Activated CD8-positive, alpha-beta T cell treated with anti-CD3 and anti-CD28 coated beads, Interleukin-2, amount 10 ng/mL, durations not matched to agents 7 days and 5 days (primary cell): ENCODE measurements at regions not wholly inside any gene's neighbourhood (a gene's known extent, or its start where the extent isn't known, plus 50 kb on each side); places are given as distances from the start of the nearest gene placed in this dataset.

Experiments
- ATAC-seq: fragments of 150-1000 bp; cut with Tn5 transposase; one replicate; pipeline ENCODE4 v1.10.0; 2021; ENCODE audit warnings: moderate library complexity
- CTCF ChIA-PET: fragments of 350-600 bp; sonication (Branson Sonifier 250); formaldehyde crosslinking; loops from one replicate; lab custom pipeline; 2021; ENCODE audit warnings: antibody characterized with exemption; lab: Charles Lee
- POLR2A ChIA-PET: fragments of 350-600 bp; sonication (Branson Sonifier 250); formaldehyde crosslinking; loops from one replicate; lab custom pipeline; 2021; ENCODE audit warnings: antibody characterized with exemption; lab: Charles Lee
- DNase-seq: peaks from one replicate; pipeline ENCODE4 v3.0.0-alpha.2; 2020
- H3K27ac Mint-ChIP-seq: one replicate; pipeline ENCODE4 v1.8.0; 2021; ENCODE audit warnings: mild to moderate bottlenecking, mixed read lengths
- H3K27me3 Mint-ChIP-seq: one replicate; pipeline ENCODE4 v1.8.0; 2021; ENCODE audit warnings: low read depth, mixed read lengths
- H3K36me3 Mint-ChIP-seq: one replicate; pipeline ENCODE4 v1.8.0; 2021; ENCODE audit warnings: low read depth, mixed read lengths
- H3K4me1 Mint-ChIP-seq: one replicate; pipeline ENCODE4 v1.8.0; 2021; ENCODE audit warnings: low read depth, mixed read lengths
- H3K4me3 Mint-ChIP-seq: one replicate; pipeline ENCODE4 v1.8.0; 2021; ENCODE audit warnings: mild to moderate bottlenecking, mixed read lengths
- H3K9me3 Mint-ChIP-seq: one replicate; pipeline ENCODE4 v1.8.0; 2022; ENCODE audit warnings: mixed read lengths; ENCODE audit not compliant: insufficient read depth

DNA sequence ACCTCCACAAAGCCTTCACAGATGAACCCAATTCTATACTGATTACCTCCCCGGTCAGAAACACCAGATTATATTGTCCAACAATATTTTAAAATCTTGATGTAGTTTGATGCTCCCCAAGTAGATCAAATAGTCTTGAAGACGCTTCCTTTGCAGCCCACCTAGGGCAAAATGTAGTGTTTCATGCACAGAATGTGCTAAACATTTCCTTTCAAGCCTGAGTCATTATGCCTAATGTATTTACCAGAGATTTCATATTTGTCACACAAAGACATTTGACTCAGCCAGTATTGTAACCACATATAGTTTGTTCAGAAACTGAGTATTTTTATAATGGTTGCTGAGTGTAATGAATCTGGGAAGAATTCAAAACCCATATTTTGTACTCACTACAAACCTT, 1396.8 kb downstream of the LRRC4C start:
- no peak for ATAC-seq

DNA sequence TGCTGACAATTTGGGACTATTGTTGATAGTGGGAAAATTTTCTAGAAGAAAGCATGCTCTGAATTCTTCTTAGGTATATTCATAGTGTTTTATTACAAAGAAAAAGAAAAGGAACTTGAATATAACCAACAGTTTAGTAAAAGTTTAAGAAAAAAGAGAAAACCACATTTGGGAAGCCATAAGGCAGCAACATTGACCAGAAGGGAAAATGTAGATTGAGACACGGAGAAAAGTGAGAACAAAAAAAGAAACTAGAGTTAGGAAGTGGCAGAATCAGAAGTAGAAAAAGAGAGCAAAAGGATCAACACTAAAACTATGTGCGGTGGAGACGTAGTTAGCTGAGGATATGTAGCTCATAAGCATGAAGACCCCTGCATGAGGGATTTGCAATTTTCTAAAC, 1398.2 kb downstream of the LRRC4C start:
- no peak for DNase-seq
- Mint-ChIP-seq H3K9me3 (peaks cover 20% of the 10 kb centered on the region), H3K27ac (no peak overlapping the region), H3K27me3 (no peaks in the 10 kb centered on the region), H3K36me3 (no peaks in the 10 kb centered on the region), H3K4me3 (no peak overlapping the region), H3K4me1 (no peaks in the 10 kb centered on the region)
- CTCF ChIA-PET, result no interaction called here
- no peak for ATAC-seq
- POLR2A ChIA-PET, result interaction anchor here (0.6 kb wide), 1 partner anchor 259 kb away, joined by 3 read pairs; no protein-coding TSS in a partner anchor

More for the DNA sequence above, 1396.8 kb downstream of the LRRC4C start:
- POLR2A ChIA-PET, result no interaction called here
- no peaks in the 10 kb centered on the region for H3K27me3 Mint-ChIP-seq
- H3K27ac Mint-ChIP-seq, result no peak overlapping the region
- DNase-seq, result no peak
- H3K9me3 Mint-ChIP-seq, result peaks cover 22% of the 10 kb centered on the region
- no peaks in the 10 kb centered on the region for H3K4me1 Mint-ChIP-seq
- H3K4me3 Mint-ChIP-seq, result no peak overlapping the region
- no peaks in the 10 kb centered on the region for H3K36me3 Mint-ChIP-seq
- CTCF ChIA-PET, result no interaction called here

DNA sequence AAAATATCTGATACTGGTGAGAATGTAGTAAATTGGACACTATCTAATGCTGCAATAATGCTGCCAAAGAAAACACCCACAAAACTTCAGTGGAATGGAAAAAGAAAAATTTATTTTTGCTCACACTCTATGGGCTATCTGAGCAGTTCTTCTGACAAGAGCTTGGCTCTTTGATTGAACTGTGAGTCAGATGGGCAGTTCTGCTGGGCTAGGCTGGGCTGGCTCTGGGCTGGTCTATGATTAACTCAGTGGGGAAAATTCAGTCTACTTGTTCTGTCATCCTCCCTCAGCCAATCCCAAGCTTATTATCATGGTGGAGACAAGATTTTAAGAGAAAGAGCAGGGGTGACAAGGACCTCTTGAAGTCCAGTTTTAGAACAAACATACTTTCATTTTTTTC, 1404.8 kb downstream of the LRRC4C start:
- Mint-ChIP-seq H3K4me3 (no peak overlapping the region), H3K4me1 (no peaks in the 10 kb centered on the region), H3K27me3 (no peaks in the 10 kb centered on the region), H3K27ac (no peak overlapping the region), H3K9me3 (peaks cover 5% of the 10 kb centered on the region), H3K36me3 (no peaks in the 10 kb centered on the region)
- ChIA-PET CTCF (no interaction called here), POLR2A (interaction anchor here (0.6 kb wide), 1 partner anchor 9 kb away, joined by 3 read pairs; no protein-coding TSS in a partner anchor)
- no peak for DNase-seq
- no peak for ATAC-seq

DNA sequence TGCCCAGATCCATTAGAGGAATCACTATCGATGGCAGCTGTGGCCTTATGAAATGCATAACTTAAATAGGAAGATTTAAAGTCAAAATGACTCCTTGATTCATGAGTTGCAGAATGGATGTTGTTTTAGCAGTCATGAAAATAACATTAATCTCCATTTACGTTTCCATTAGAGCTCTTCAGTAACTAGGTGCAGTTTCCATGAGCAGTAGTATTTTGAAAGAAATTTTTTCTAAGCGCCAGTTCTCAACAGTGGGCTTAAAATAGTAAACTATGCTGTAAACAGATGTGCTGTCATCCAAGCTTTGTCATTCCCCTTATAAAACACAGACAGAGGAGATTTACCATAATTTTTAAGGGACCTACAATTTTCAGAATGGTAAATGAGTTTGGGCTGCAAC, 1414.1 kb downstream of the LRRC4C start:
- H3K4me3 Mint-ChIP-seq, result no peak overlapping the region
- H3K27me3 Mint-ChIP-seq, result no peaks in the 10 kb centered on the region
- ATAC-seq (no peak), DNase-seq (no peak)
- no peaks in the 10 kb centered on the region for H3K4me1 Mint-ChIP-seq
- CTCF ChIA-PET, result no interaction called here
- no peaks in the 10 kb centered on the region for H3K36me3 Mint-ChIP-seq
- POLR2A ChIA-PET, result interaction anchor here (0.8 kb wide), 1 partner anchor 9 kb away, joined by 3 read pairs; no protein-coding TSS in a partner anchor
- H3K9me3 Mint-ChIP-seq, result peaks cover 22% of the 10 kb centered on the region
- no peak overlapping the region for H3K27ac Mint-ChIP-seq

DNA sequence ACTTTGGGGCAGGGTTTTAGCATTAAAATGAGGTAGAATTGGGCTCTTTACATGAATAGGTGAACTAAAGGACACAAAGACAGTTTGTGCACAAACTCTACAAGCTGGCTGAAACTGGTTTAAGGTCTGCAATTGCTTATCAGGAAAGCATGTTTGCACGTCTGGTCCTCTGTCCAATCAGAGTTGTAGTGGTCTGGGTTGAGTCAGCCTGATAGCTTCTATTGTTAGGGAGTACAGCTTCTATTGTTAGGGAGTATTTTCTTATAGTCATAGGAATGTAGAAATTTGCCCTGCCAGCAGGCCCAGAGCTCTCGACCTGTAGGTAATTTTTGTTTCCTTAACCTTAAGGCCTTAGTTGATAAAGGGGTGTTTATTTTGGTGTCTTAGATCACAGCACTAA, 1422.4 kb downstream of the LRRC4C start:
- Mint-ChIP-seq H3K9me3 (peaks cover 39% of the 10 kb centered on the region), H3K4me3 (no peak overlapping the region), H3K4me1 (no peaks in the 10 kb centered on the region), H3K36me3 (no peaks in the 10 kb centered on the region), H3K27me3 (no peaks in the 10 kb centered on the region), H3K27ac (no peak overlapping the region)
- no peak for ATAC-seq
- DNase-seq, result no peak
- POLR2A ChIA-PET, result no interaction called here
- CTCF ChIA-PET, result no interaction called here

DNA sequence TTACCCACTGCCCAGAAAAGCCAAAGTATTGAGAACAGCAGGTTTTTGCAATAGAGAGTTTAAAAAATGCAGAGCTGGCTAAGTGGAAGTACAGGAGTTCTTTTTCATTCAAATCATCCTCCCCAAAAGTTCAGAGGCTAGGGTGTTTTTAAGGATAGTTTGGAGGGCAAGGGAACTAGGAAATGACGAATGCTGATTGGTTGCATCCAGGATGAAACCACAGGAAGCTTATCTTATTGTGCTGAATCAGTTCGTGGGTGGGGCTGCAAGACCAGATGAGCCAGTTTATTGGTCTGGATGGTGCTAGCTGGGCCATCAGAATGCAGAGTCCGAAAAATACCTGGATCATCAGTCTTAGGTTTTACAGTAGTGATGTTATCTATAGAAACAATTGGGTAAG, 1427.1 kb downstream of the LRRC4C start:
- POLR2A ChIA-PET, result no interaction called here
- Mint-ChIP-seq H3K27ac (no peak overlapping the region), H3K36me3 (no peaks in the 10 kb centered on the region), H3K9me3 (peaks cover 33% of the 10 kb centered on the region), H3K4me1 (no peaks in the 10 kb centered on the region), H3K4me3 (no peak overlapping the region), H3K27me3 (no peaks in the 10 kb centered on the region)
- DNase-seq (no peak), ATAC-seq (no peak)
- CTCF ChIA-PET, result no interaction called here

DNA sequence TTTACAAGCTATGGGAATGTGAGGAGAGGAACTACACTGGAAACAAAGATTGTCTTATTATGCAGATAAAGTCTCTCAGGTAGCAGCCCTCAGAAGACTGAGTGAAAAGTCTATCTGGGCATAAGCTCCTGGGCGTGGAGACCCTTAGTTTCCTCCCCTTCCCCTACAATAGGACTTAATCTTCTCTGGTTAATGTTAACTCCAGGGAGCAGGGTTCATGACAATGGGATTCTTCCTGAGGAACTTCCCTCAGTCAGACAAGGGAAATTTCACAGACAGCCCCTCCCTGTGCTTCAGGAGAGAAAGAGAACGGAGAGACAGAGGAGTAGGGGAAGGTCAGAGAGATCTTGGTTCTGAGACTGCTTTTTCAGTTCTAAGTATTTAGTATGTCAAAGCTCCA, 1428.6 kb downstream of the LRRC4C start:
- ChIA-PET CTCF (no interaction called here), POLR2A (no interaction called here)
- Mint-ChIP-seq H3K27ac (no peak overlapping the region), H3K4me1 (no peaks in the 10 kb centered on the region), H3K36me3 (no peaks in the 10 kb centered on the region), H3K27me3 (no peaks in the 10 kb centered on the region), H3K4me3 (no peak overlapping the region), H3K9me3 (peaks cover 29% of the 10 kb centered on the region)
- DNase-seq (no peak), ATAC-seq (no peak)

DNA sequence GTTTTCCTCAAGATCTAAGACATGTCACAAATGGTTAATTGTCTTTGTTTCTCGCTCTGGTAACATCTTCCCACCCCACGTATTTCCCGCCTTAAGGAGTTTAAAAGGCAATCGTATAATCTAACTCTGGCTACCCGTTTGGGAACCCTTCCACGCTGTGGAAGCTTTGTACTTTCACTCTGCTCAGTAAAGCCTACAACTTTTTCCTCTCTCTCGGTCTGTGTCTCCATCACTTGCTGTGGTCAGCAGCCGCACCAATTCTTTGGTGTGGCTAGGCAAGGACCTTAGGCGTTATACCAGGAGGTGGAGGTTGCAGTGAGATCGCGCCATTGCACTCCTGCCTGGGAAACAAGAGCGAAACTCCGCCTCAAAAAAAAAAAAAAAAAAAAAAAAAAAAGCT, 1430.1 kb downstream of the LRRC4C start:
- no peak overlapping the region for H3K4me3 Mint-ChIP-seq
- DNase-seq (no peak), ATAC-seq (no peak)
- POLR2A ChIA-PET, result no interaction called here
- H3K27me3 Mint-ChIP-seq, result no peaks in the 10 kb centered on the region
- H3K9me3 Mint-ChIP-seq, result peaks cover 16% of the 10 kb centered on the region
- H3K4me1 Mint-ChIP-seq, result no peaks in the 10 kb centered on the region
- H3K27ac Mint-ChIP-seq, result no peak overlapping the region
- CTCF ChIA-PET, result no interaction called here
- H3K36me3 Mint-ChIP-seq, result no peaks in the 10 kb centered on the region

- Mint-ChIP-seq H3K4me3 (no peak overlapping the region), H3K9me3 (peaks cover 11% of the 10 kb centered on the region), H3K4me1 (no peaks in the 10 kb centered on the region), H3K27ac (no peak overlapping the region), H3K36me3 (no peaks in the 10 kb centered on the region), H3K27me3 (no peaks in the 10 kb centered on the region)
- CTCF ChIA-PET, result no interaction called here
- ATAC-seq (no peak), DNase-seq (no peak)
- POLR2A ChIA-PET, result no interaction called here
Measured at GRCh38 chr11:40027720-40028119, 1431.7 kb downstream of the LRRC4C start.

GRCh38 chr11:40023724-40024123, 1435.7 kb downstream of the LRRC4C start:
- ChIA-PET POLR2A (no interaction called here), CTCF (no interaction called here)
- DNase-seq (no peak), ATAC-seq (no peak)
- H3K27ac Mint-ChIP-seq, result no peak overlapping the region
- H3K9me3 Mint-ChIP-seq, result peaks cover 13% of the 10 kb centered on the region
- H3K4me1 Mint-ChIP-seq, result no peaks in the 10 kb centered on the region
- no peaks in the 10 kb centered on the region for H3K27me3 Mint-ChIP-seq
- H3K36me3 Mint-ChIP-seq, result no peaks in the 10 kb centered on the region
- H3K4me3 Mint-ChIP-seq, result no peak overlapping the region

- H3K36me3 Mint-ChIP-seq, result no peaks in the 10 kb centered on the region
- ATAC-seq, result no peak
- no peaks in the 10 kb centered on the region for H3K4me1 Mint-ChIP-seq
- H3K27ac Mint-ChIP-seq, result no peak overlapping the region
- no peak for DNase-seq
- H3K4me3 Mint-ChIP-seq, result no peak overlapping the region
- H3K27me3 Mint-ChIP-seq, result no peaks in the 10 kb centered on the region
- ChIA-PET POLR2A (no interaction called here), CTCF (no interaction called here)
- H3K9me3 Mint-ChIP-seq, result peaks cover 11% of the 10 kb centered on the region
Measured at GRCh38 chr11:40010011-40010410, 1449.4 kb downstream of the LRRC4C start.

- POLR2A ChIA-PET, result no interaction called here
- CTCF ChIA-PET, result interaction anchor here (1.2 kb wide), 1 partner anchor 12 kb away, joined by 3 read pairs; no protein-coding TSS in a partner anchor
- Mint-ChIP-seq H3K4me1 (no peaks in the 10 kb centered on the region), H3K4me3 (no peak overlapping the region), H3K9me3 (peaks cover 13% of the 10 kb centered on the region), H3K27me3 (no peaks in the 10 kb centered on the region), H3K36me3 (no peaks in the 10 kb centered on the region), H3K27ac (no peak overlapping the region)
- DNase-seq, result no peak
- ATAC-seq, result no peak
Measured at GRCh38 chr11:39992551-39992950, 1466.9 kb downstream of the LRRC4C start.

- ChIA-PET CTCF (no interaction called here), POLR2A (no interaction called here)
- Mint-ChIP-seq H3K27ac (no peak overlapping the region), H3K4me3 (no peak overlapping the region), H3K4me1 (no peaks in the 10 kb centered on the region), H3K9me3 (peaks cover 12% of the 10 kb centered on the region), H3K36me3 (no peaks in the 10 kb centered on the region), H3K27me3 (no peaks in the 10 kb centered on the region)
- ATAC-seq (no peak), DNase-seq (no peak)
Measured at GRCh38 chr11:39990421-39990831, 1469.0 kb downstream of the LRRC4C start.
